ENCODE measurements at regions not wholly inside any gene's neighbourhood (a gene's known extent, or its start where the extent isn't known, plus 50 kb on each side); places are given as distances from the start of the nearest gene placed in this dataset.

DNA sequence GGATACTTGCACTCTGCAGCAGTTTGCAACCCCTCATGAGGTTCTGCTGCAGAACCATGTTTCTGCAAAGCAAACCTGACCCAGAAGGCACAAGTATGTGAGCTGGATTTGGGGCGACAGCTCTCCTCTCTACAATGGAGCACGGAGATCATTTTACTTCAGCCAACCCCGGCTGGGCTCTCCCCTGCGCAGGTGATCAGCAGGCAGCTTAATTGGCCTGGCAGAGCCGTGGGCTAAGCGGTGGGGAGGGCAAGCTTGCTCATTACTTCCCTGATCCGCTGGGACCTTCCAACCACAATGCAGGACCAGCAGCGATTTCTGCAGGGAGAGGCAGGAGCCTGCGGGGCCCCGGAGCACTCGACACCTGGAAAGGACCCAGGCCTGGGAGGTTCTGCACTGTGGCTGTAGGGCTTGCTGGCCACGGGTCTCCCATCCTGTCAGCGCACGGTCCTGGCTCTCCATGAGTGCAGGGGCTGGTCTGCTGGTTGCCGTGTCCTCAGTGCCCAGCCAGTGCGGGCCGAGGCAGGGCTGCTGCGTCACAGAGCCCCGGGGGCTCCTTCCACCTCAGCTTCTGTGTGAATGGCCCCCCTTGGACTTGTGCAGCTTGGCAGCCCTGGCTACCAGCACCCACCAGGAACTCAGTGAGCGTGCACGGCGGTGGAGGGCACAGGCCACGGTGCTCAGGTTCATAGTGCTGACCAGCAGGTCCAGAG, 51.8 kb upstream of the RAPGEF1 start:
- Mint-ChIP-seq H3K4me1 (ENCODE audit: low read depth) (no peaks in the 10 kb centered on the region), H3K27me3 (ENCODE audit: low read depth) (peaks cover 8% of the 10 kb centered on the region), H3K4me3 (ENCODE audit: low read depth) (no peak overlapping the region), H3K9me3 (no peaks in the 10 kb centered on the region), H3K27ac (no peak overlapping the region), H3K36me3 (ENCODE audit: low read depth) (no peaks in the 10 kb centered on the region)
- intact Hi-C loops (cut with micrococcal nuclease) = no loop called here
- no peak for DNase-seq (ENCODE audit: low spot score)
